HL-60 (cell line): ENCODE measurements at regions not wholly inside any gene's neighbourhood (a gene's known extent, or its start where the extent isn't known, plus 50 kb on each side); places are given as distances from the start of the nearest gene placed in this dataset.

Experiments used
- GABPA ChIP-seq: IDR thresholded peaks from 2 replicates; pipeline ENCODE4 v1.6.1; 2012; ENCODE audit warnings: low read depth
- POLR2AphosphoS5 ChIP-seq: IDR thresholded peaks from 2 replicates; pipeline ENCODE4 v1.6.1; 2012; ENCODE audit warnings: low read depth
- TF ChIP-seq, protein P1 (sequence below): IDR thresholded peaks from 2 replicates; pipeline ENCODE4 v1.6.1; 2012; ENCODE audit warnings: low read depth; ENCODE audit not compliant: insufficient replicate concordance
- TF ChIP-seq, protein P2 (sequence below): IDR thresholded peaks from one replicate; pipeline ENCODE4 v1.5.1; 2011; ENCODE audit warnings: low read length, control low read depth, inconsistent platforms; ENCODE audit not compliant: insufficient read depth

- TF ChIP-seq, protein P1, sequence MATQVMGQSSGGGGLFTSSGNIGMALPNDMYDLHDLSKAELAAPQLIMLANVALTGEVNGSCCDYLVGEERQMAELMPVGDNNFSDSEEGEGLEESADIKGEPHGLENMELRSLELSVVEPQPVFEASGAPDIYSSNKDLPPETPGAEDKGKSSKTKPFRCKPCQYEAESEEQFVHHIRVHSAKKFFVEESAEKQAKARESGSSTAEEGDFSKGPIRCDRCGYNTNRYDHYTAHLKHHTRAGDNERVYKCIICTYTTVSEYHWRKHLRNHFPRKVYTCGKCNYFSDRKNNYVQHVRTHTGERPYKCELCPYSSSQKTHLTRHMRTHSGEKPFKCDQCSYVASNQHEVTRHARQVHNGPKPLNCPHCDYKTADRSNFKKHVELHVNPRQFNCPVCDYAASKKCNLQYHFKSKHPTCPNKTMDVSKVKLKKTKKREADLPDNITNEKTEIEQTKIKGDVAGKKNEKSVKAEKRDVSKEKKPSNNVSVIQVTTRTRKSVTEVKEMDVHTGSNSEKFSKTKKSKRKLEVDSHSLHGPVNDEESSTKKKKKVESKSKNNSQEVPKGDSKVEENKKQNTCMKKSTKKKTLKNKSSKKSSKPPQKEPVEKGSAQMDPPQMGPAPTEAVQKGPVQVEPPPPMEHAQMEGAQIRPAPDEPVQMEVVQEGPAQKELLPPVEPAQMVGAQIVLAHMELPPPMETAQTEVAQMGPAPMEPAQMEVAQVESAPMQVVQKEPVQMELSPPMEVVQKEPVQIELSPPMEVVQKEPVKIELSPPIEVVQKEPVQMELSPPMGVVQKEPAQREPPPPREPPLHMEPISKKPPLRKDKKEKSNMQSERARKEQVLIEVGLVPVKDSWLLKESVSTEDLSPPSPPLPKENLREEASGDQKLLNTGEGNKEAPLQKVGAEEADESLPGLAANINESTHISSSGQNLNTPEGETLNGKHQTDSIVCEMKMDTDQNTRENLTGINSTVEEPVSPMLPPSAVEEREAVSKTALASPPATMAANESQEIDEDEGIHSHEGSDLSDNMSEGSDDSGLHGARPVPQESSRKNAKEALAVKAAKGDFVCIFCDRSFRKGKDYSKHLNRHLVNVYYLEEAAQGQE: no peak
- TF ChIP-seq POLR2AphosphoS5 (no peak), GABPA (no peak)
- TF ChIP-seq, protein P2, sequence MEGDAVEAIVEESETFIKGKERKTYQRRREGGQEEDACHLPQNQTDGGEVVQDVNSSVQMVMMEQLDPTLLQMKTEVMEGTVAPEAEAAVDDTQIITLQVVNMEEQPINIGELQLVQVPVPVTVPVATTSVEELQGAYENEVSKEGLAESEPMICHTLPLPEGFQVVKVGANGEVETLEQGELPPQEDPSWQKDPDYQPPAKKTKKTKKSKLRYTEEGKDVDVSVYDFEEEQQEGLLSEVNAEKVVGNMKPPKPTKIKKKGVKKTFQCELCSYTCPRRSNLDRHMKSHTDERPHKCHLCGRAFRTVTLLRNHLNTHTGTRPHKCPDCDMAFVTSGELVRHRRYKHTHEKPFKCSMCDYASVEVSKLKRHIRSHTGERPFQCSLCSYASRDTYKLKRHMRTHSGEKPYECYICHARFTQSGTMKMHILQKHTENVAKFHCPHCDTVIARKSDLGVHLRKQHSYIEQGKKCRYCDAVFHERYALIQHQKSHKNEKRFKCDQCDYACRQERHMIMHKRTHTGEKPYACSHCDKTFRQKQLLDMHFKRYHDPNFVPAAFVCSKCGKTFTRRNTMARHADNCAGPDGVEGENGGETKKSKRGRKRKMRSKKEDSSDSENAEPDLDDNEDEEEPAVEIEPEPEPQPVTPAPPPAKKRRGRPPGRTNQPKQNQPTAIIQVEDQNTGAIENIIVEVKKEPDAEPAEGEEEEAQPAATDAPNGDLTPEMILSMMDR: no peak
Observed at GRCh38 chr21:14739590-14739989, 193.5 kb upstream of the SAMSN1 start.
